ENCODE measurements at regions not wholly inside any gene's neighbourhood (a gene's known extent, or its start where the extent isn't known, plus 50 kb on each side); places are given as distances from the start of the nearest gene placed in this dataset.

DNA sequence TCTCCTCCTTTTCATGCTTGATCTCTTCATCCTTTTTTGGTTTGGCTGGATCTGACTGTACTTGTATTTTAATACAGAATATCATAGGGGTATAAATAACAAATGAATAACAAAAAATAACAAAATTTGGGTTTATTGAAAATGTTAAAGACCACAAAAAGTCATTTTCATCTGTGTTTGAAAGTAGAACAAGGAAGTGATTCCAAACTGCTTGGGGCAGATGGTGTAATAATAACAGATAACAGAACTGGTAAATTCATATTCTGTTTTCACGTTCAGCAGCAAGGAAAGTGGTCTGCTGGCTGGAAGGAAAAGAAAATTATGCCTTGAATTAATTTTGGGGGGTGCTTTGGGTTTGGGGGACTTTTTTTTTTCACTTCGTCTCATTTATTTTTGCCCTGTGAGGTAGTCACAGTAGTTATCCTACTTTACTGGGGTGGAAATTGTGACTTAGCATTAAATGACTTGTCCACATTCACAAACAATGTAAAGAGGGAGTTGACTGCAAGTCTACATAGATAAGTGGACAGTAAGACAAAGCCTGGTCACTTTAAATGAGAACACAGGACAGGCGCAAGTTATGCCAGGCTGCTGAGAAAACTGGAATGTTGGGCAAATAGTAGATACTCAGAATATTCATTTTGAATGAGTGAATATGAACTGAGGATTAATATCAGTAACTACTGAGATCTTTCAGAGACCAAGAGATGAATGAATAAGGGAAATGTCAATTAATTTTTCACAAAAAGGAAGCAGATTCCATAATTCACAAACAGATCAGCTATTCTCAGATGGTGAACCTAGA, 193.9 kb upstream of the CITED2 start:
- no peak for ATAC-seq
- DNase-seq (ENCODE audit: low spot score), result no peak

DNA sequence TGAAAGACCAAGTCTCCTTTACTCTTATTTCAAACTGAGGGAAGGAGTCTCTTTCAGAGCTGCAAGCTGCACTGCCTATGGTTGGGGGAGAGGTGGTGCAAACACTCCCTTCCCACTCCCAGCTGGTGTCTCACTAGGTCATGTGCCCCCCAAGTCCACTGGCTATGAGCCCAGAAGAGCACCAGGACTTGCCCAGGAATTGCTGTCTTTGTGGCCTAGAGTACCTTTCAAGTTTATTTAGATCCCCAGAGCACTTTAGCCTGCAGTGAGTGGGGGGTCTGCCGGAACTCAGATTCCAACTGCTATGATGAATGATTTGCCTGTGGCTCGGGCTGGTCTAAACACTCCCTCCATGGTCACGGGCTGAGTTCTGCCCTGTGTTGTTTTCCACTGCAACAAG, 192.6 kb upstream of the CITED2 start:
- DNase-seq (ENCODE audit: low spot score) (no peak), ATAC-seq (no peak)

DNA sequence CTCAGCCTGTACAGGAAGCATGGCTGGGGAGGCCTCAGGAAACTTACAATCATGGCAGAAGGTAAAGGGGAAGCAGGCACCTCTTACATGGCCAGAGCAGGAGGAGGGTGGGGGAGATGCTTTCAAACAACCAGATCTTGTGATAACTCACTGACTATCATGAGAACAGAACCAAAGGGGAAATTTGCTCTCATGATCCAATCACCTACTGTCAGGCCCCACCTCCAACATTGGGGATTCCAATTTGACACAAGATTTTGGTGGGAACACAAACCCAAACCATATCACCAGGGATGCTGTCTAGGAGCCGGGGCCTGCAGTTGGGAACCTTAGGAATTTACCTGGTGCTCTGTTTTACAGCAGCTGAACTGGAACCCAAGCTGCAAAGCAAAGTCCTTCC, 191.1 kb upstream of the CITED2 start:
- DNase-seq (ENCODE audit: low spot score) (no peak), ATAC-seq (no peak)

DNA sequence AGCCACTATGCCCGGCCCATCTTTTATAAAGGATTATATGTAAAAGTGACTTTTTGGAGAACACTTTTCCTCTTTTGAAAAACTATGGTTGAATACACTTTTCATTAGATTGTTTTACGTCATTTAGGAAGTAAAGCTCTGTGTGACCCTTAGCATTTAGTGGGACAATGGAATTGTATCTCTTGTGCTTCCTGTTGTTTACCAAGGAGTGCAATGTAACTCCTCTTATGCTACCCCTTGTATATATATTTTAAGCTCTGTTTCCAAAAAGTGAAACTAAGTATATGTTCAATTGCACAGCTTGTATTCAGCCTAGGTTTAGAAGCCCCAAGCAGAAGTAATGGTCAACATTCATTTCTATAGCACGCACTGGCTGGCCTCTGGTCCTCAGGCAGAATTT, 183.1 kb upstream of the CITED2 start:
- DNase-seq (ENCODE audit: low spot score), result no peak
- peak; percentile 40 for ATAC-seq

DNA sequence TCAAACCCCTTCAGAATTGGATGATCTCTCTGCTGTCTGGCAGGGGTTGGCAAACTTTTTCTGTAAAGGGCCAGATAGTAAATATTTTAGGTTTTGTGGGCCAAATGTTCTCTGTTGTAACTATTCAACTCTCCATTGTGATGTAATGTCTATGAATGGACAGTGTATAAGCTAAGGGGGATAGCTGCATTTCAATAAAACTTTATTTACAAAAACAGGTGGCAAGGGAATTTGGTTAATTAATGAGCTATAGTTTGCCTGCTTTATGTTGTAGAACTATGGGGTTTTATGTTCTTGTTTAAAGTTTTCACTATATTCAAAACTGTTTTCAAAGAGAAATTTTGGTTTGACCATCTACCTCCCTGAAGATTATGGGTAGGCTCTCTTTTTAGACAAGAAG, 182.1 kb upstream of the CITED2 start:
- DNase-seq (ENCODE audit: low spot score) (no peak), ATAC-seq (no peak)

DNA sequence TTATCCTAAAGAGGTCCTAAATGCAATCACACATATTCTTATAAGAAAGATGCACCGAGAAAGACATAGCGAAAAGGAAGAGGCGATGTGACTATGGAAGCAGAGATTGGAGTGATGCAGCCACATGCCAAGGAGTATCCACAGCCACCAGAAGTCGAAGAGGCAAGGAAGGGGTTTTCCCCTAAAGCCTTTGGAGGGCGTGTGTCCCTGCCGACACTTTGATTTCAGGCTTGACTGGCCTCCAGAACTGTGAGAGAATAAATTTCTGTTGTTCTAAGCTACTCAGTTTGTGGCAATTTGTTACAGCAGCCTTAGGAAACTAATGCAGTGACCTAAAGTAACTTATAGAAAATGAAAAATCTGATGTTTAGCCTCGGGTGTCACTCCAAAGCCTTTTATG, 179.5 kb upstream of the CITED2 start:
- DNase-seq (ENCODE audit: low spot score), result no peak

DNA sequence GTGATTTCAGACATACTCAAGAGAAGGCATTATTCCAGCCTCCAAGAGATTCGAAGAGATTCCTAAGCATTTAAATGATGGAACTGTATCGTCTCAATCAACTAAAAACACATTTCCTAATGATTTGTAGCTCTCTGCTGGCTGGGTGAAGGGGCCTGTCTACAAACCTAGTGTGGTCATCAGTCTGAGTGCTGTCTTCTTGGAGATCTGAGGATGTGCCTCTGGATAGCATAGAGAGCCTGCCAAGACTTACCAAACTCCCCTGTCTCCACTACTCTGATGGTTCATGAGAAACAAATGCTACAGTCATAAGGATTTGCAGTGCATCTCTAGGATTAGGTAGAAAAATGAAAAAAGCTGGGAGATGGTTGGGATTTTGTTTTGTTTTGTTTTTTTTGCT, 176.9 kb upstream of the CITED2 start:
- no peak for ATAC-seq

More for the DNA sequence above, 179.5 kb upstream of the CITED2 start:
- ATAC-seq, result no peak

DNA sequence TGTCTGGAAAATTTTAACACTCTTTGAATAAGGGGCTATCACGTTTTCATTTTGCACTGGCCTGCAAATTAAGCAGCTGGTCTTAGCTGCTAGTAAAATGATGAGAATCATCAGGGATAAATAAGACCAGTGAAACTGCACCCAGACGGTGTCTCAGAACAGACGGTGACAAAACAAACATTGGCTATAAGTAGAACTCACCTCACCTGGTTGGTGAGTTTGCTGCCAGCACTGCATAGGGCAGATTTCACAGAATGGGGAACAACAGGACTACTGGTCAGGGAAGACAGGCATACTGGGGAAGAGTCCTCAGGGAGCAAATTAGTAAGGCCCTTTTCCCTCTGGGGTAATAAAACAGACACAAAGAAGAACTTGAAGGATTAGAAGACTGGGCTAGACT, 175.9 kb upstream of the CITED2 start:
- no peak for DNase-seq (ENCODE audit: low spot score)

More for the DNA sequence above, 176.9 kb upstream of the CITED2 start:
- DNase-seq (ENCODE audit: low spot score), result no peak

DNA sequence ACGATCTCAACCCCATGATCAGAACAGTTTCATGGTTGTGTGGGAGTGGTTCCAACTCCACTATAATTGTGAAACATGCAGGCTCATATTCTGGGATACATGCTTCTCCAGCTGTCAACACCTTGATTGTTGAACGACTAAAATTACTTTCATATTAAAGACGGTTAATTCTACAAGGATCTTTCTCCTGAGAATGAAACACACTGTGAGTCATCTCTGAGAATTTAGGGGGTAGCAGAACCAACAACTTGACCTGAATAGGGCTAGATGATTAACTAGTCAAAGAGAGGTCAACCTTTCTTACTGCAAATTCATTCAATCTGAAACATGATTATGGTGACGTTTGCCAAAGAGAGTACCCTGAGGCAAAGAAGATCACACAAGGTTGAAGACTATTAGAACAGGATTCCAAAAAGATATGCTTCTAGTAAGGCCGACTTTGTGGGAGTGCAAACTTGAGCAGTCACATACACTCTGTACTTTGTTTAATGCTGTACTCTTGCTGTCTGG, 175.2 kb upstream of the CITED2 start:
- DNase-seq (ENCODE audit: low spot score) (no peak), ATAC-seq (no peak)

More for the DNA sequence above, 175.9 kb upstream of the CITED2 start:
- no peak for ATAC-seq

DNA sequence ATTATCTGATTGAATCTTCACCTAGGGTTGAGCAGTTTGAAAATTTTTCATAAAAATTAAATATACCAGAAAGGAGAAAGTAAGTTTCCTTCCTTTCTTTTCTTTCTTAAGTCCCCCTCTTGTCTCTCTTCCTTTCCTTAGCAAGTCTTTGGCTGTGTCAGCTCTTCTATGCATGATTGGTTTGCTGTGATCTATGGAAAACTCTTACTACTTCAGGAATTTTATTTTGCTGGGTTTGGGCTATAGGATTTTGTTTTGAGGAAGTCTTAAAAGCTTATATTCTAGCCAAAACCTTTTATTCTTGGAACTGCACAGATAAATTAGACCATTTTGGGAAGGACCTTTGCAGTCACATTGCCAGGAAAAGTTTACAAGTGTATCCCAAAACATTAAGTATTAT, 173.4 kb upstream of the CITED2 start:
- no peak for ATAC-seq
- no peak for DNase-seq (ENCODE audit: low spot score)

DNA sequence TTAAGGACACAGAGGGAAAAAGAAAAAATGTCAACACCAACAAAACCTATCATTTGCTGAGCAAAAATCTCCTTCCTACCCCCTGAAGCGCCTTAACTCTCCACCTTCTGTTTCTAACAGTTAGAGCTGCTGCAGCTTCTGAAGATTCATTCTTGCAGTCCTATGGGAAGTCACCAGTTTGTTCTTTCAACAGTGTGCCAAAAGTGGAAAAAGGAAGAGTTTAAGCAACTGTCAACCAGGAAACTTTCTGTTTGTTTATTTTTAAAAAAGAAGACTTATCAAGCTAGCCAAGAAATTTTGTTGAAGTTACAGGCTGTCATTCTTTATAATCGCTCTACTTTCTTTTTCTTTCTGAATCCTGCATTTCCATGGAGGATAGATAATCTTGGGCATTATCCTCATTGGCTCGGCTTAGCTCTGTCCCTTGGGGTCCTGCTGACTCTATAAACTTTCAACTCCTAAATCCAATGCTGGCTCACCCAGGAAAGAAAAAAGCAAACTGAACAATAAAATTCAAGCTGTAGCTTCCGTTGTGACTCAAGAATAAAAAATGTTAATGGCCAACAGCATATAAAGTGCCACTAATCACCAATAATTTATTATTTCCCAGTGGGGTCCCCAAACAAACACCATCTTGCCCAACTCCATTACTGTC, 172.8 kb upstream of the CITED2 start:
- ATAC-seq, result no peak
- DNase-seq (ENCODE audit: low spot score), result no peak

DNA sequence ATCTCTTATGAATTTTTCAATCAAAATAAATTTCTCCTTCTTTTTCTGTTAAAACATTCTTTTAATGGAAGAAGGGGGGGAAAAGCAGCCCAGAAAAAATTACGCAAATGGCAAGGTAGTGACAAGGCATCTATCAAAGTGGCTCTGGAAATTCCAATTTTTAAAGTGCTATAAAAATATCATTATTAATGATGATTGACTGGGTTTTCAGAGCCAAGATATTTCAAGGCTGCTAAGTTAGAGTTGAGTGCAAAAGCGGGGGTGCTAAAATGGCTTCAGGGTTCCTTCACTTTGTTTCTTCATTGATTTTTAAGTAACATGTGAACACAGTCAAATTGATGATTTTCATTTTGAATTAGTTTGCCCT, 171.6 kb upstream of the CITED2 start:
- DNase-seq (ENCODE audit: low spot score) (no peak), ATAC-seq (no peak)

DNA sequence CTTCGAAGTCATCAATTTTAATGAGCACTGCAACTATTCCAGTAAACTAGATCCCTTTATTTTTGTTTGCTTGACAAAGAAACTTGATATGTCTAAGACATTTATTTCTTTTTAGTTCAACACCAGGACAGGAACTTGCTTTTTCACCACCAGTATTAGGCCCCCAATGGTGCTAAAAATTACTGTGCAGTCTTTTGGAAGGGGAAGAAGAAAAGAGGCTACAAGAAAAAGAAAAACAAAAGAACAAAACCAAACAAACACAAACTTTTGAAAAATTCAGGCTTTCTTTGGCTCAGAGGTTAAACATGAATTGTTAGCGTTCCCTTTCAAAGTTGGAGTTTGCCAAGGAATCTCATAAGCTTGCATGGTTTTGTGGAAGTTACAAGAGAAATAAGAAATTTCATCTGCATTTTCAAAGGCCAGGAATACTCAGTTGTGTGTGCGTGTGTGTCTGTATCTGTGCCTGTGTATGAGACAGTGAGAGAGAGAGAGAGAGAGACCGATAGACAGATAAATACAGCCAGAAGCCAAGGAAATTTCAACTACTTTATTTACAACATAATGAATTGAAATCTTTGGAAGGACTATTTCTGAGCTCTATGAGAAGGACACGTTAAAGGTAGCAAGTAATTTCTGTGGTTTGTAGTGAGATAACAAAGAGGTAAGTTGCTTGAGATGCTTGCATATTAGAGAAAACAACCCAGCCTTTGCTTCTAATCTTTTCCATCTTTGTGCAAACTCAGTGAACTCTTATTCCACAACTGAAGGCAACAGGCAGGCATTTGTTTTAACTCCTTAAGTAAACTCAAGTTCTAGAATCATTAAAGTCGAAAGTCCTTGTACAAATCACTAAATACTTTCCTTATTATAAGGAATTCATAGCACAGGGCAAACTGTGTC, 171.0 kb upstream of the CITED2 start:
- ATAC-seq (no peak), DNase-seq (ENCODE audit: low spot score) (no peak)

DNA sequence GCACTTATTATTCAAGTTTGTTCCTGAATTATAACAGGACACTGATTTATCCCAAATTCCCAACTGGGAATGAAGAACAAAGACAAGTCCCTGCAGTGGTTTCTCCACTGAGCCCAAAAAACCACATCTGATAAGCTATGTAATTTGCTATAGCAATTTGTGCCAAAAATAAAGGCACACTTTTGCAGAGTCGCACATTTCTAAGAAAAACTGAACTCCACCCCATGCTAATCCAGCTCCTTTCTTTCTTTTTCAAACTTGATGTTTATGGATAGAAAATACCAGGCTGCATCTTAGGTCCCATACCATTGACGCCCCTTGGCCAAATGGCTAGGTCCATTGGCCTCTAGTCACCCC, 170.2 kb upstream of the CITED2 start:
- no peak for DNase-seq (ENCODE audit: low spot score)
- no peak for ATAC-seq

DNA sequence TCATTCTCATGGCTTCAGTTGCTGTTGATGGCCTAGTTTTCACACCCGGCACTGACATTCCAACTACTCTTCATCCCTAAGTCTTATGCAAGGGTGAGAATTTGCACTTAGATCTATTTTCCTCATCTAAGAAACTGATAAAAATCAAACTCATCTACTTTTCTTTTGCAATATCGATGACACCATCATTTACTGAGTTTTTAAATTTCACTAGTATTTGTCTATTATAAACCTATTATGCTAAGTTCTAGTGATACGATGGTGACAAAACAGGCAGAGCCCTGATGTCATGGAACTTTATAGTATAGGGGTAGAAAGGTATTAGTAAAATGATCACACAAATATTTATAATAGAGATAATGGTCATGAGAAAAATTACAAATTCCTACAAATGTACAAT, 167.9 kb upstream of the CITED2 start:
- DNase-seq (ENCODE audit: low spot score), result no peak
- ATAC-seq, result no peak

DNA sequence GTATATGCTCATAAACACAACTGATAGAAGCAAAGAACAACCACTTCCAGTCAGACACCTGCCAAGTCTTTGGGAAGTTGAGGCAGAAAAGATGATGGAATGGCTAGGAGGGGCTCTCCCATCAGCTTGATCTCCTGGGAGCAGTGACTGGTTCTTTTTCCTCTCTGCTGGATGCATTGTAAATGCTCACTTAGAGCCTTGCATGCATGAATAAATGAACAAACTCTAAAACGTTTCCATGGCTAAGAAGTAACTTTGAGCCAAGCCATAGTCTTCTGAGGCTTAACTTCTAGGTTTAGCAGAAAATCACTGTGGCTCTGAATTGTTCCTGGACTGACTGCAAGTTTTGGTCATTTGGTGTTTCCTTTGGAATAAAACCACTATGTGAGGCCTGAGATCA, 166.4 kb upstream of the CITED2 start:
- no peak for ATAC-seq

DNA sequence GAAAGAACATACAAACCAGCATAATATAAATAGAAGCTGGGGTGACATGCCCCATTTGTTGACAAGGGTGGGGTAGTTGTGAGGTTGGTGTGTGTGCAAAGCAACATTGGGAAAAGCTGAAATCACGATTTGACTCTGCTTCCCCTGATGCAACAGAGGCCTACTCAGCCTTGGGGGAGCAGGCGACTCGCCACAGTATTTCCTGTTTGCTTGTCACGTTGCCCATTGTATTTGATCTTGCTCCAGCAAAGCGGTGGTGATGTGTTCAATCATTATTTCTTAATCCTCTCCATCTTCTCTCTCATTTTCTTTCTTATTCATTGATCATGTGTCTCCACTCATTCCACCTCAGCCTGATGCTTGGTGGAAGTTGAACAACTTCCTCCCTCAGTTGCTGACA, 165.8 kb upstream of the CITED2 start:
- DNase-seq (ENCODE audit: low spot score), result no peak
- ATAC-seq, result no peak

More for the DNA sequence above, 166.4 kb upstream of the CITED2 start:
- no peak for DNase-seq (ENCODE audit: low spot score)

DNA sequence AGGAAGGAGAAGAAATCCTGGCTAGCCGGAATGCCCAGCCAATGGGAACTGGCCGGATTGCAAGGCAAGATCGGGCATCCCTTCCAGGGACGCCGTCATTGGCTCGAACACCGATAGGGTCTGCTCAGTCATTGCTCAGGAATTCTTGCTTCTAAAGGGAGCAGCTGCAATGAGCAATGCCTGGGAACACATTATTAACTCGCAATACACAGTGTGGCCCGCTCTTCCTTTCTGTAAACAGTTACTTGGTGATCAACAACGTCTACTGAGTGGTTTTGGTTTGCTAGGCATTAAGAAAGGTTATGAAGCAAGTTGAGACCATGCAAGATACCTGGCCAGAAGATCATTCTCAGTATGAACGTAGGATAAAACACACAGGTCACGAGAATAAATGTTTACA, 165.4 kb upstream of the CITED2 start:
- DNase-seq (ENCODE audit: low spot score) (no peak), ATAC-seq (no peak)

DNA sequence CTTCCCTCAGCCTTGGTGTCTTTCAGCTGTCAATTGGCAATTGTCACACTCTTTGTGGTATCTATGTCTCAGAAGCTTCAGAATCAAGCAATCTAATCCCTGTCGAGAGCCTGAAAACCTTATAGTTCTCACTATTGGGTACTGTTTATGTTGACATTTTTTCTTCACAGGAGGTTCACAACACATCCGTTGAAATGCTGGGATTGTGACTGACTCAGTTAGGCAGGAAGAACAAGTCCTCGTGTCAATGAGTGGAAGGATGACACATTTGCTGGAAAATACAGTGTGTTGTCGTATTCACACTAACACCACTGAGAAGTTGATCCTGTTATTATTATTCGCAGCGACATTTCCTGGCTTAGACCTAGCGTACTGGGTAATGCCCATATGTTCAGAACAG, 163.9 kb upstream of the CITED2 start:
- ATAC-seq (no peak), DNase-seq (ENCODE audit: low spot score) (no peak)

DNA sequence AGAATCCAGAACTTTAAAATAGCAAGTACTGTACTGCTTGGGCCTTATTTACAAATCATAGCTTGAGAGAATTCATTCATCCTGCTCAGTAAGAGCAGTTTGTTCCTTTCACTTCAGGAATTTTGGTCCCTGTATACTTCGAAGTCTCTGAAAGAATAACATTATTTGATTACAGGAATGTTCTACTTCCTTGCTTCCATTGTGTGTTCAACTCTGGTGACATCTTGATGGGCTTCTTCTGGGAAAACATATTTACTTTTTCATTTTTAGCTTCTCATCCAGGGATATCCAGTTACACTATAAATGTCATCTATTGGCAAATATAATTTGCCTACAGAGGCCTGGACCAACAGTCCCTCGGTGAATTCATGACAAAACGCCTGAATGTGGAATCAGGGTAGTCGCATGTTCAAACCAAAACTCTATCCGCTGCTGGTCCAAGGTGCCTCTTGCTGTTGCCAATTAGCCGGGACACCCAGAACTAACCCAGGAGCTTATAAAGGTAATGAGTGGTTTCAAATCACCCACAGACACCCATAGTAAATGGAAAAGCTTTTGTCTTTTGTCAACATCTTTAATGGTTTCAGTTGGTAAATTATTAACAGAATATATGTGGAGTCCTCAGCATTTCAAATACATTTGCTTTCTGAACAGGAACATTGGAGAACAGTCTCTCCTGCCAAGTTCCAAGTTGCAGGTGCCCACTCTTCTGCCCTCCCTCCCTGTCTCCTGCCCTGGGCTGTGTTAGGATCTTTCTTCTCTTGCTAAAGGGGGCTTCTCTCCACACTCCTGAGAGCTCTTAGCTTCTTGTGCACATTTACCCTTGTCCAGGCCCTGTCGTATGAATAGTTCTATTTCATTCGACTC, 162.5 kb upstream of the CITED2 start:
- DNase-seq (ENCODE audit: low spot score), result no peak
- ATAC-seq, result peak; percentile 58

Measured in left lobe of liver (tissue), 2 donors.